ENCODE measurements at regions not wholly inside any gene's neighbourhood (a gene's known extent, or its start where the extent isn't known, plus 50 kb on each side); places are given as distances from the start of the nearest gene placed in this dataset.

- TF ChIP-seq EZH2phosphoT487 (IDR thresholded peaks at IDR 0.05; ENCODE audit: borderline replicate concordance, low read depth, low read length) (no peak), CTCF (conservative IDR thresholded peaks at IDR 0.05; ENCODE audit: low read length) (no peak)
These were observed 397.1 kb upstream of the CDH20 start for GRCh38 chr18:60936101-60936500.

Measured in OCI-LY7 (cell line).